ENCODE measurements at regions not wholly inside any gene's neighbourhood (a gene's known extent, or its start where the extent isn't known, plus 50 kb on each side); places are given as distances from the start of the nearest gene placed in this dataset.

DNA sequence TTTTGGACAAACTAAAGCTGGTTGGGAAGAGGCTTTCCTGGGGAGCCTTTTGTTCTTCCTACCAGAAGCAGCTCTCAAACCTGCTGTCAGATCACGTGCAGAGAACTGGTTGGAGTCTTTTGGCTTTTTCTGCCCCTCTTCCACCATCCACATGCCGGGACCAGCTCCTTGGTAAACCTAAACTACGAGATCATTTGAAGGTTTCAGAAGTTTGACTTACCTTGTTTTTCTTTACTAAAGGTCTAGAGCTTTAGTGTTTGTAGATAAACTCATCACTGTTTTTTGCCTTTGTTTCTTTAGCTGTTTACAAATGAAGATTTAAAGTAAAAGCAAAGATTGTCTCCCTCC, 113.4 kb downstream of the HLX start:
- no peak for DNase-seq (ENCODE audit: low read depth)
- TF ChIP-seq, protein P1, sequence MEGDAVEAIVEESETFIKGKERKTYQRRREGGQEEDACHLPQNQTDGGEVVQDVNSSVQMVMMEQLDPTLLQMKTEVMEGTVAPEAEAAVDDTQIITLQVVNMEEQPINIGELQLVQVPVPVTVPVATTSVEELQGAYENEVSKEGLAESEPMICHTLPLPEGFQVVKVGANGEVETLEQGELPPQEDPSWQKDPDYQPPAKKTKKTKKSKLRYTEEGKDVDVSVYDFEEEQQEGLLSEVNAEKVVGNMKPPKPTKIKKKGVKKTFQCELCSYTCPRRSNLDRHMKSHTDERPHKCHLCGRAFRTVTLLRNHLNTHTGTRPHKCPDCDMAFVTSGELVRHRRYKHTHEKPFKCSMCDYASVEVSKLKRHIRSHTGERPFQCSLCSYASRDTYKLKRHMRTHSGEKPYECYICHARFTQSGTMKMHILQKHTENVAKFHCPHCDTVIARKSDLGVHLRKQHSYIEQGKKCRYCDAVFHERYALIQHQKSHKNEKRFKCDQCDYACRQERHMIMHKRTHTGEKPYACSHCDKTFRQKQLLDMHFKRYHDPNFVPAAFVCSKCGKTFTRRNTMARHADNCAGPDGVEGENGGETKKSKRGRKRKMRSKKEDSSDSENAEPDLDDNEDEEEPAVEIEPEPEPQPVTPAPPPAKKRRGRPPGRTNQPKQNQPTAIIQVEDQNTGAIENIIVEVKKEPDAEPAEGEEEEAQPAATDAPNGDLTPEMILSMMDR (conservative IDR thresholded peaks at IDR 0.05; ENCODE audit: low read length) = no peak
- H3K4me3 ChIP-seq (ENCODE audit: low read length) = no peak overlapping the region

DNA sequence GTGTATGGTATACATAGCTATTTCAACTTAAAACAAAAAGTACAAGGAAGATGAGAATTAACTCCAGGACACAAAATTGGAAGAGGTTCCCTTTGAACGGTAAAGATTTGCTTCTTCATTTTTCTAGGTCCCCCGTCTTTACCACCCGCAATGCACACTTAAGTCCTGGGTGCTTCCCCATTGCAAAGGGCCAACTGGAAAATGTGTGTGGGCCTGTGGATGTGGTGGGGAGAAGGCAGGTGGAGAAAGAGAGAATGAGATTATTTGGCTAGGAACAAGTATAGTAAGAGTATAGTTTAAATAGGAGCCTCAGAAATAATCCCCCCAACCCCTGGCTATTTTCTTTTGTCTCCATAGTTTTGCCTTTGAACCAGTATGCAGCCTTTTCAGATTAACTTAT, 115.4 kb downstream of the HLX start:
- TF ChIP-seq, protein P1 (conservative IDR thresholded peaks at IDR 0.05; ENCODE audit: low read length) = no peak
- H3K4me3 ChIP-seq (ENCODE audit: low read length) = no peak overlapping the region
- no peak for DNase-seq (ENCODE audit: low read depth)

DNA sequence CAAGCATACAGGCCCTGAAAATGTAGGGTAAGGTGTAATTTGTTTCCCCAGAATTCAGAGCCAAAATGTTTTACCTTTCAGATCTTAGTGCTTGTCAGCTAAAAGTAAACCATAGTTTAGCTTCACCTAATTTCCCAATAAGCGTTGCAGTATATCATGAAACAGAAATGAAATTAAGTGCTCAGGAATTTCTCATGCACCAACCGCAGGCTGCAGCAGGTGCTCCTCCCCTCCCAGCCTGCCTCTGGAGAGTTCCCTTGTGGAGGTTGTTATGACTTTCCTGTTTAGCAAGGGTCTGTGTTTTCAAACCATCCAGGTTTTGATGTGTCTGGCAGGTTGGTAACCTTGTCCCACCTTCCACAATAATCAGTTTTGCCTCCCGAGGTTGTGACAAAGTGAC, 118.5 kb downstream of the HLX start:
- no peak for DNase-seq (ENCODE audit: low read depth)
- TF ChIP-seq, protein P1 (conservative IDR thresholded peaks at IDR 0.05; ENCODE audit: low read length) = no peak
- H3K4me3 ChIP-seq (ENCODE audit: low read length) = no peak overlapping the region

DNA sequence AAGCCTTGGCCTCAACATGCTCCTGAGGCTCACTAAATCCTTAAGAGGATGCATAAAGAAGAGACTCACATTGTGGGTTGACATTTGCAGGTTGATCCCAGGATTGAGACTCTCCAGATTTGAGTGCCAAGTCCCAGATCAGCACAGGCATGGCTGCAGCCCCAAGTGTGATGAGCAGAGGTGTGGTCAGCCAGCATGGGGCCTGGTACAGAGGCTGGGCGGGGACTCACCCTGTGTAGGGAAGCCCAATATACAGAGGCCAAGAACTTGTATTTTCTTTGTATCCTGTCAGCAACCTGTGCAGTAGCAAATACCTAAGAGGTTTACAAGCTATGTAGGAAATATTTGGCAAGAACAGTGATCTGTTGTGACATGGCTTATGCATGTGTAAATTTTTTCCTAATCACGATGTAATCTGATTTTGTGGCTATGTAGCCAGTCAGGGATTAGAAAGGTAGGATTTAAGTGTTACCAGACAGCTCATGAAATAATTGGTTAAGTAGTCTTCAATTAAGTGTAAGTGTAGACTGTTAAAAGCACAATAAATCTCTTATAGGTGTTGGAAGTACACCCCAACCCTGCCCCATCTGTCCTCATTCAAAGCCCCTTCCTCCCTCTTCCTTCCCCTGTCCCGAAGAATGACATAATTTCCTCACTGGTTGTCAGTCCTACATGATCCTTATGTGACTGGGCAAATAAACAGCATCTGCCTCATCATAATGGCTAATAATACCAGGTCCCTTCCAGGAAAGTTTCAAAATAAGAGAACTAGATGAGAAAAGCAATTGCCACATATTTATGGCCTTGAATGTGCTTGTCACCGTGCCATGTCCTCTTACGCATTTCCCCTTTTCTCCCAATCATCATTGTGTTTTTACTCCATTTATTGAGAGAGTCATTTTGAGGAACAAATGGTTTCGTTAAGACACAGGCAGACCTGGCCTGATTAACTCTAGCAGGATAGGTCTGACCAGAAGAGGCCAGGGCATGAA, 120.9 kb downstream of the HLX start:
- H3K4me3 ChIP-seq (ENCODE audit: low read length) = no peak overlapping the region
- TF ChIP-seq, protein P1 (conservative IDR thresholded peaks at IDR 0.05; ENCODE audit: low read length) = no peak
- DNase-seq (ENCODE audit: low read depth) = peak; percentile 25

DNA sequence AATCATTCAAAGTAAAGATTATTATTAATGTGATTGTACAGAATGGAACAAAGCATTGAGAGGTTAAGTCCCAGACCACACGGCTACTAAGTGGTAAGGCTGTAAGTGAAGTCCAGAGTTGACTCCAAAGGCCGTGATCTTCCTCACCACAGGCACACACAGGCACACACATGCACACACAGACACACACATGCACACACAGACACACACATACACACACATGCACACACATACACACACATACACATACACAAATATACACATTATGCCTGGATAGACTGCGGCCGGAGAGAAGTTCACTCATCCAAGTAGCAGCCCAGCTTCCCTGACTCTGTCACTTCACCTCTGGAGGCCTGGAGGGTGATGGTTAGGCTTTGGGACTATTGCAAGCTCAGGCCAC, 121.9 kb downstream of the HLX start:
- DNase-seq (ENCODE audit: low read depth) = no peak
- TF ChIP-seq, protein P1 (conservative IDR thresholded peaks at IDR 0.05; ENCODE audit: low read length) = no peak
- H3K4me3 ChIP-seq (ENCODE audit: low read length) = no peak overlapping the region

DNA sequence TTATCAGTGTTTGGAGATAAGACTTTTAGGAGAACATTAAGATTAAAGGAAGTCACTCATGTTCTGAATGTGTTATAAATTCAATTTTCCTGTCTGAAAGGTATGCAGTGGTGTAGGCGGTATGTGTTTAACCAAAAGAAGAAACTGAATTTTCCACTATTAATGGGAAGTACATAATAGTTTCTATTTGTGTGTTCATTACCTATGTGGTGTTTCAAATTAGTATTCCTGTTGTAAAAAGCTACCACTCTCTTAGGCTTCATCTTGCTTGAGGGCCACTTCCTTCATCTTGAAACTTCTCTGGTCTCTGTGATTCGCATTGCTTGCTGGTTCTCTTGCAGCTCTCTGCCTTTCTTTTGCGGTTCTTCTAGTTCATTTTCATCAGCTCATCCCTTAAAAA, 123.4 kb downstream of the HLX start:
- no peak overlapping the region for H3K4me3 ChIP-seq (ENCODE audit: low read length)
- no peak for DNase-seq (ENCODE audit: low read depth)
- TF ChIP-seq, protein P1 (conservative IDR thresholded peaks at IDR 0.05; ENCODE audit: low read length) = no peak

DNA sequence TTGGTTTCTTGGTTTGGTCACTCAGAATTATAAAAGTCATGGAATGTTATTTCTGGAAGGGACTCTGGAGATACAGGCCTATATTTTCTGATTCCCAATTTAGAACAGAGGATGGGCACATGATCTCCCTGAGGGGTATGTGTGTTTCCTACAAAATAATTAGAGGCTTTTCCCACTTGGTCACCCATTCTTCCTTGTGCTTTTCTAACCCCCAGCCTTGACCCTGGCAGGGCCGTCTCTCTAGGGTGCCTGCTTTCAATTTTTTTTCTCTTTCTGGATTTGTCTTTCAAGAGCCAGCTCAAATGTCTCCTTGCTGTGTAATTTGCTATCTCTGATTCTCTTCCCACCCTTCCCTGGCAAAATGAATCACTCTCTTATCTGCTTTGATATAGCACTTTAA, 131.9 kb downstream of the HLX start:
- no peak overlapping the region for H3K4me3 ChIP-seq (ENCODE audit: low read length)
- TF ChIP-seq, protein P1 (conservative IDR thresholded peaks at IDR 0.05; ENCODE audit: low read length) = no peak
- no peak for DNase-seq (ENCODE audit: low read depth)

All from AG10803 (cell line).